Adrenal gland (tissue), 9 donors: ENCODE measurements at regions not wholly inside any gene's neighbourhood (a gene's known extent, or its start where the extent isn't known, plus 50 kb on each side); places are given as distances from the start of the nearest gene placed in this dataset.

ENCODE experiments used
- DNase-seq, 7 donors: peaks; one replicate each; pipeline ENCODE4 v3.0.0-alpha.2; 2019 to 2020
- H3K27ac ChIP-seq, 5 donors: fragments of 200-600 bp; sonication (generic) in 4 of 5; 1 replicate in 3 of 5; 2 replicates in 2 of 5; pipeline versions ENCODE4 v1.5.1 to v1.8.0; 2016 to 2020; ENCODE audit warnings: mild to moderate bottlenecking in 1 of 5
- H3K27me3 ChIP-seq: fragments of 200-600 bp; 2 replicates; pipeline ENCODE4 v1.8.0; 2021
- H3K36me3 ChIP-seq, 2 donors: fragments of 200-600 bp; replicated peaks in 1 of 2; 1 replicate in 1 of 2; 2 replicates in 1 of 2; pipeline versions ENCODE4 v1.5.1 to v1.8.0; 2018 to 2022
- H3K4me1 ChIP-seq, 2 donors: fragments of 200-600 bp; replicated peaks in 1 of 2; 1 replicate in 1 of 2; 2 replicates in 1 of 2; pipeline versions ENCODE4 v1.5.1 to v1.8.0; 2018 to 2021
- H3K4me3 ChIP-seq, 4 donors: fragments of 200-600 bp; sonication (generic) in 3 of 4; one replicate each; pipeline ENCODE4 v1.5.1; 2016 to 2018
- H3K9me3 ChIP-seq, 3 donors: fragments of 200-600 bp; sonication (generic) in 1 of 3; replicated peaks in 1 of 3; 1 replicate in 2 of 3; 2 replicates in 1 of 3; pipeline versions ENCODE4 v1.5.1 to v1.8.0; 2016 to 2021
- CTCF ChIP-seq, 6 experiments: fragments of 450-650 bp in 4 of 6; fragments of 200-600 bp in 2 of 6; sonication (generic) in 1 of 6; IDR thresholded peaks; 1 replicate in 5 of 6; 2 replicates in 1 of 6; pipeline versions ENCODE4 v1.5.1 to v1.8.0; 2016 to 2021; ENCODE audit warnings: antibody characterized with exemption in 6 of 6, mild to moderate bottlenecking in 2 of 6, moderate library complexity in 1 of 6
- POLR2A ChIP-seq, 2 donors: fragments of 450-650 bp; IDR thresholded peaks; one replicate each; pipeline ENCODE4 v1.6.1; 2017; ENCODE audit warnings: antibody characterized with exemption in 2 of 2, mild to moderate bottlenecking in 2 of 2, moderate library complexity in 1 of 2
- WGBS, 4 donors: extraction: QIAGEN DNeasy Blood & Tissue Kit in 2 of 4; methylation state at CpG; one replicate each; pipeline versions ENCODE4 v1.1.5 to v1.1.7; 2013 to 2017; 5-methylcytosine and 5-hydroxymethylcytosine counted together
- intact Hi-C, 2 donors: fragments of 100-400 bp; cut with DNase I; formaldehyde crosslinking; loops; one replicate each; pipeline versions ENCODE4 v1.14.1 to v1.15.0; 2022 to 2023
- donor health status: healthy with polysubstance abuse.
- donor health status: Bipolar disorder and iron deficiency.
- donor health status: DM: yes; HTN: yes; CAD: no.
- donor health status: DM: no; HTN: no; CAD: no.
- donor health status: DM: no; HTN: no; CAD: no.

- intact Hi-C loops = no loop called here
- 90 to 94% (median 94%) methylated on average over 9 of the region's 9 CpGs for WGBS, 4 donors
- H3K4me3 ChIP-seq = no peak overlapping the region
- no peaks in the 10 kb centered on the region for H3K27me3 ChIP-seq
- no peak for DNase-seq
- no peaks in the 10 kb centered on the region for H3K9me3 ChIP-seq
- no peaks in the 10 kb centered on the region for H3K4me1 ChIP-seq
- no peak overlapping the region for H3K27ac ChIP-seq
- H3K36me3 ChIP-seq = no peaks in the 10 kb centered on the region
- no peak for TF ChIP-seq POLR2A (IDR thresholded peaks at IDR 0.05)
Observed at GRCh38 chr3:67196677-67197076, 198.6 kb downstream of the KBTBD8 start.

- Histone ChIP-seq H3K27me3 (no peaks in the 10 kb centered on the region), H3K4me1 (no peaks in the 10 kb centered on the region), H3K9me3 (no peaks in the 10 kb centered on the region), H3K4me3 (no peak overlapping the region), H3K36me3 (no peaks in the 10 kb centered on the region), H3K27ac (no peak overlapping the region)
- 69 to 80% (median 76%) methylated on average over 1 of the region's 1 CpG for WGBS, 4 donors
- intact Hi-C loops = no loop called here
- no peak for TF ChIP-seq POLR2A (IDR thresholded peaks at IDR 0.05)
- no peak for TF ChIP-seq CTCF (IDR thresholded peaks at IDR 0.05)
- no peak for DNase-seq
Observed at GRCh38 chr3:67198374-67198773, 200.3 kb downstream of the KBTBD8 start.

GRCh38 chr3:67200618-67201017 is 202.5 kb downstream of the KBTBD8 start:
- Histone ChIP-seq H3K4me3 (no peak overlapping the region), H3K27me3 (no peaks in the 10 kb centered on the region), H3K4me1 (no peaks in the 10 kb centered on the region), H3K9me3 (no peaks in the 10 kb centered on the region), H3K36me3 (no peaks in the 10 kb centered on the region), H3K27ac (no peak overlapping the region)
- no peak for DNase-seq
- intact Hi-C loops = no loop called here
- TF ChIP-seq CTCF (IDR thresholded peaks at IDR 0.05) = no peak
- TF ChIP-seq POLR2A (IDR thresholded peaks at IDR 0.05) = no peak

GRCh38 chr3:67201026-67201425 is 202.9 kb downstream of the KBTBD8 start:
- TF ChIP-seq POLR2A (IDR thresholded peaks at IDR 0.05) (no peak), CTCF (IDR thresholded peaks at IDR 0.05) (no peak)
- intact Hi-C loops = no loop called here
- no peaks in the 10 kb centered on the region for H3K9me3 ChIP-seq
- WGBS, 4 donors = 81 to 86% (median 84%) methylated on average over 2 of the region's 2 CpGs
- H3K27me3 ChIP-seq = no peaks in the 10 kb centered on the region
- no peaks in the 10 kb centered on the region for H3K36me3 ChIP-seq
- no peak overlapping the region for H3K4me3 ChIP-seq
- H3K4me1 ChIP-seq = no peaks in the 10 kb centered on the region
- H3K27ac ChIP-seq = no peak overlapping the region
- no peak for DNase-seq

GRCh38 chr3:67202053-67202452 is 203.9 kb downstream of the KBTBD8 start:
- no peak for TF ChIP-seq CTCF (IDR thresholded peaks at IDR 0.05)
- no peak for TF ChIP-seq POLR2A (IDR thresholded peaks at IDR 0.05)
- Histone ChIP-seq H3K27me3 (no peaks in the 10 kb centered on the region), H3K9me3 (no peaks in the 10 kb centered on the region), H3K27ac (no peak overlapping the region), H3K4me3 (no peak overlapping the region), H3K4me1 (no peaks in the 10 kb centered on the region), H3K36me3 (no peaks in the 10 kb centered on the region)
- intact Hi-C loops = no loop called here
- DNase-seq = no peak
- 64 to 72% (median 67%) methylated on average over 3 of the region's 3 CpGs for WGBS, 4 donors
